Tibial artery (tissue), 4 donors: ENCODE measurements at regions not wholly inside any gene's neighbourhood (a gene's known extent, or its start where the extent isn't known, plus 50 kb on each side); places are given as distances from the start of the nearest gene placed in this dataset.

Experiments used
- DNase-seq, 2 donors: peaks; one replicate each; pipeline ENCODE4 v3.0.0-alpha.2; 2019
- H3K27ac ChIP-seq, 2 donors: fragments of 200-600 bp; sonication (generic) in 1 of 2; 1 replicate in 1 of 2; 2 replicates in 1 of 2; pipeline ENCODE4 v1.5.1; 2018 to 2019; ENCODE audit warnings: mild to moderate bottlenecking in 1 of 2
- H3K27me3 ChIP-seq, 2 donors: fragments of 200-600 bp; sonication (generic) in 1 of 2; one replicate each; pipeline versions ENCODE4 v1.5.1 to v1.6.0; 2016 to 2019
- H3K36me3 ChIP-seq, 3 donors: fragments of 200-600 bp; sonication (generic) in 2 of 3; one replicate each; pipeline ENCODE4 v1.5.1; 2016 to 2019; ENCODE audit warnings: mild to moderate bottlenecking in 2 of 3
- H3K4me1 ChIP-seq, 4 donors: fragments of 200-600 bp; sonication (generic) in 2 of 4; 1 replicate in 3 of 4; 2 replicates in 1 of 4; pipeline ENCODE4 v1.5.1; 2016 to 2019
- H3K4me3 ChIP-seq, 2 donors: fragments of 200-600 bp; sonication (generic) in 1 of 2; 1 replicate in 1 of 2; 2 replicates in 1 of 2; pipeline ENCODE4 v1.5.1; 2018 to 2019; ENCODE audit warnings: mild to moderate bottlenecking in 2 of 2
- H3K9me3 ChIP-seq, 3 donors: fragments of 200-600 bp; sonication (generic) in 1 of 3; one replicate each; pipeline ENCODE4 v1.5.1; 2016 to 2019
- intact Hi-C: fragments of 100-400 bp; cut with DNase I; formaldehyde crosslinking; loops from one replicate; pipeline ENCODE4 v1.15.0; 2023; ENCODE audit warnings: low total_unique reads
- TF ChIP-seq, protein P1 (sequence below), 2 experiments: fragments of 200-600 bp in 1 of 2; fragments of 450-650 bp in 1 of 2; IDR thresholded peaks; one replicate each; pipeline ENCODE4 v1.5.1; 2017 to 2019; ENCODE audit warnings: antibody characterized with exemption in 2 of 2, mild to moderate bottlenecking in 1 of 2, moderate library complexity in 1 of 2

DNA sequence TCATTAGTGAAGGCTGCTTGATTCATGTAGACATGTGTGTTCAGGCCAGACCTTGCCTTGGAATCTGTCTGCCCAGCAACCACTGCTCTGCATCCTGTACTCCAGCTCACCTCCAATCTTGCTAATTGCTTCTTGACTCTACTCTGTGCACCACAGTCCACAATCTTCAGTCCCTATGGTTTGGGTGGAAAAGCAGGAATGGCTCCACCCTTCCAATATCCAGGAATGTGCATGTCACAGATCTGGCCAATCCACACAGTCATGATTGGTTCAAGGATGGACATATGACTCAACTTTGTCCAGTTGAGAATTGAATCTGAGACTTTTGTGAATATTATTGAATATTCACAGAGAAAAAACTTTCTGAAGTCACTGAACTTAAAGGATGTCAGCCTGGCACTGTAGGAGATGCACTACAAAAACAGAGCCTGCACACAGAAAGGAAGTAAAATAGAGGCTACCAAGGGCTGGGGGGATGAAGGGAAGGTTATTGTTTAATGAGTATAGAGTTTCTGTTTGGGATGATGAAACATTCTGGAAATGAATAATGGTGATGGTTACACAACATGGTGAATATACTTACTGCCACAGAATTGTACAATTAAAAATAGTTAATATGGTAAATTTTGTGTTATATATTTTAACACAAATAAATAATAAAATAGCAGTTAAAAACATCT, 161.3 kb upstream of the USP38 start:
- Histone ChIP-seq H3K27ac (no peak overlapping the region), H3K27me3 (no peaks in the 10 kb centered on the region), H3K4me1 (no peaks in the 10 kb centered on the region), H3K36me3 (no peaks in the 10 kb centered on the region), H3K4me3 (no peak overlapping the region), H3K9me3 (peaks cover 0 to 9% (median 0%) of the 10 kb centered on the region in 3 donors)
- intact Hi-C loops = no loop called here
- TF ChIP-seq, protein P1, sequence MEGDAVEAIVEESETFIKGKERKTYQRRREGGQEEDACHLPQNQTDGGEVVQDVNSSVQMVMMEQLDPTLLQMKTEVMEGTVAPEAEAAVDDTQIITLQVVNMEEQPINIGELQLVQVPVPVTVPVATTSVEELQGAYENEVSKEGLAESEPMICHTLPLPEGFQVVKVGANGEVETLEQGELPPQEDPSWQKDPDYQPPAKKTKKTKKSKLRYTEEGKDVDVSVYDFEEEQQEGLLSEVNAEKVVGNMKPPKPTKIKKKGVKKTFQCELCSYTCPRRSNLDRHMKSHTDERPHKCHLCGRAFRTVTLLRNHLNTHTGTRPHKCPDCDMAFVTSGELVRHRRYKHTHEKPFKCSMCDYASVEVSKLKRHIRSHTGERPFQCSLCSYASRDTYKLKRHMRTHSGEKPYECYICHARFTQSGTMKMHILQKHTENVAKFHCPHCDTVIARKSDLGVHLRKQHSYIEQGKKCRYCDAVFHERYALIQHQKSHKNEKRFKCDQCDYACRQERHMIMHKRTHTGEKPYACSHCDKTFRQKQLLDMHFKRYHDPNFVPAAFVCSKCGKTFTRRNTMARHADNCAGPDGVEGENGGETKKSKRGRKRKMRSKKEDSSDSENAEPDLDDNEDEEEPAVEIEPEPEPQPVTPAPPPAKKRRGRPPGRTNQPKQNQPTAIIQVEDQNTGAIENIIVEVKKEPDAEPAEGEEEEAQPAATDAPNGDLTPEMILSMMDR (IDR thresholded peaks at IDR 0.05) = no peak
- DNase-seq = no peak

DNA sequence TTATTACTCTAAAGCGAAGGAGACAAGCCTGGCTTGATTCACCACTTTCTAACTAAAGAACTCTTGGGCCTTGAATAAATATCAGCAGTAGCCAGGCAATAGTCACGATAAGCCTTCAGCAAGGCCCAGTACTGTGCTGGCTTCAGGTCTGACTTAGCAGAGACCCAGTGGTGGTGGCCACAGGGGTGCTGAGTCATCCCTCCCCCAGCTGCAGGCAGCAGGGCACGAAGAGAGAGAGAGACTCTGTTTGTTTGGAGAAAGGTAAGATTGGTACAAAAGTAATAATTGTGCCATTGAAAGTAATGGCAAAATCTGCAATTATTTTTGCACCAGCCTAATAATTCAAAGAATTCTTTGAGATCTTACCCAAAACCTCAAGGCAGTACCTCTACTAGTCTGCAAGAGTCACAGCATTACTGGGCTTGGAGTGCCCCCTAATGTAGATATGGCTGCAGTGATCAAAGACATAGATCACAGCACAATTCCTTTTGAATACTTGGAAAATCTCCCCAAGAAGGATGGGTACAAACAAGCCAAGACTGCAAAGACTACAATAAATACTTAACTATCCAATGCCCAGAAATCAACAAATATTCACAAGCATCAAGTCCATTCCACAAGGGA, 159.5 kb upstream of the USP38 start:
- no peaks in the 10 kb centered on the region for H3K27me3 ChIP-seq
- H3K9me3 ChIP-seq = peaks cover 0 to 4% (median 3%) of the 10 kb centered on the region in 3 donors
- TF ChIP-seq, protein P1 (IDR thresholded peaks at IDR 0.05) = peak; percentile 27
- no peak overlapping the region for H3K4me3 ChIP-seq
- H3K4me1 ChIP-seq = no peaks in the 10 kb centered on the region
- no peak for DNase-seq
- H3K36me3 ChIP-seq = no peaks in the 10 kb centered on the region
- intact Hi-C loops = no loop called here
- no peak overlapping the region for H3K27ac ChIP-seq

DNA sequence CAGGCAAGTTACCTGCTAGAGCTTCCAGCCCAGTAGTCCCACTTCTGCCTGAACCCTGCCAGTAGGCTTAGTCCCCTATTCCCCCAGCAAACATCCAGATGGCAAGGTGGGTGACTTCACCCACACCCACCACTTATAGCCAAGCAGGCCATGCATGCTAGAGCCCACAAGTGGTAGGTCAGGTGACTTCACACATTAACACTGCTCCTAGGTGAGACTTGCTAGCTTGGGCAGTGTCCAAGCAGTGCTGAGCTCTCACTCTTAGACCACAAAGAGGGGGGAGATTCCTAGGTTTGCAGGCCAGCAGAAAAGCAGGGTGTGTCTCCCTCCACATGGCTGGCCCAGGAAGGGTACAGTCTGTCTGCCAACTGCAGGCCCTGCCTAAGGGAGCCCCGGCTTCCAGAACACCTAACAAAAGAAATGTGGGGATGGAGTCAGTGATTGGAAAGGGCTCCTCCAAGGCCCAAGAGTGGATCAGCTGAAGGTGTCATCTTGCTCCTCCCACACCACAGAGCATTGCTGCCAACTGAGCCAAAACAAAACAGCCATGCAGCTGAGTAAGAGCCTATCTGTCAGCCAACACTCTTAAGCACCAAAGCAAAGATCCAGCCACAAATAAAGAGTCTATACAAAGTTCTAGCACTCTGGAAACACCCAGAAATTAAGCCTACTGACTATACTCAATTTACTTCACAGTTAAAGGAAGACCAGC, 158.1 kb upstream of the USP38 start:
- TF ChIP-seq, protein P1 (IDR thresholded peaks at IDR 0.05) = no peak
- Histone ChIP-seq H3K36me3 (no peaks in the 10 kb centered on the region), H3K27me3 (no peaks in the 10 kb centered on the region), H3K4me3 (no peak overlapping the region), H3K4me1 (no peaks in the 10 kb centered on the region), H3K9me3 (peaks cover 0 to 7% (median 3%) of the 10 kb centered on the region in 3 donors), H3K27ac (no peak overlapping the region)
- intact Hi-C loops = no loop called here
- no peak for DNase-seq

DNA sequence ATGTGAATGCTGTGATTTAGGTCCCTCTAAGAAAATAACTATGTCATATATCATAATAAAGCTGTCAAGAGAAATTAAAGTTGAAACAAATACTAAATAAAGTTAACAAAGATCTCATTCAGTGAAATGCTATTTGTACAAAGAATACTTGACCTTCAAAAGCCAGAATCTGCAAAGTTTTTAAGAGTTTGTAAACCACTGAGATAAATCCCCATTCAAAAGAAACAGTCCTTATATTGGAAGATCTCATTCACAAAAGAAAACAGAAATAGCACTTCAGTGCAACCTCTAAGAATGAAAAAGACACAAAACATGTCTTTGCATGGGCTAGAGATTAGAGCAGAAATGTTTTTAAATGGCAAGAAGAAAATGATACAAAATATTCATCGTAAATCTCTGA, 149.1 kb upstream of the USP38 start:
- H3K27ac ChIP-seq = no peak overlapping the region
- no peak for DNase-seq
- no peaks in the 10 kb centered on the region for H3K27me3 ChIP-seq
- intact Hi-C loops = no loop called here
- H3K4me3 ChIP-seq = no peak overlapping the region
- TF ChIP-seq, protein P1 (IDR thresholded peaks at IDR 0.05) = no peak
- no peaks in the 10 kb centered on the region for H3K36me3 ChIP-seq
- peaks cover 0 to 3% (median 0%) of the 10 kb centered on the region in 3 donors for H3K9me3 ChIP-seq
- H3K4me1 ChIP-seq = no peaks in the 10 kb centered on the region

DNA sequence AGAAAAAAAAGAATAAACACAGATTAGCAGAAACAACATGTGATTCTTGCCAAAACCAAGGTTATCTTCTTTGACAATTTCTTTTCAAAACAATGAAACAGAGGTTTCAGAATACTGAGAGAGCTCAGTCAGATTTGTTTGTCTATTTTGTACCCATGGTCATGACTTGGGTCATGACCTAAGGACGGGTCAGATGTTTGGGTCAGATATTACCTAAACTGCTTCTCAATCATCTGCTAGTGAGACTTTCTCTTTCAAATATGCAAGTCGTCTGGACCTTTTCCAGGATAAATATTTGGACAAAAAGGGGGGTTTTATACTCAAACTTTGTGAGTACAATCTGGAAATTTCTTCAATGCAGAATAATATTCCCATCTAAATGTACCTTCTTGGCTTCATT, 148.3 kb upstream of the USP38 start:
- no peak for DNase-seq
- Histone ChIP-seq H3K4me1 (no peaks in the 10 kb centered on the region), H3K9me3 (peaks cover 0 to under 1% (median 0%) of the 10 kb centered on the region in 3 donors), H3K4me3 (no peak overlapping the region), H3K36me3 (no peaks in the 10 kb centered on the region), H3K27me3 (no peaks in the 10 kb centered on the region), H3K27ac (no peak overlapping the region)
- intact Hi-C loops = no loop called here
- TF ChIP-seq, protein P1 (IDR thresholded peaks at IDR 0.05) = no peak
